CD4-positive, alpha-beta T cell (primary cell): ENCODE measurements at regions not wholly inside any gene's neighbourhood (a gene's known extent, or its start where the extent isn't known, plus 50 kb on each side); places are given as distances from the start of the nearest gene placed in this dataset.

ENCODE experiments used
- ATAC-seq: fragments of 200-7000 bp; cut with Tn5 transposase; one replicate; pipeline ENCODE4 v1.10.0; 2022; ENCODE audit warnings: mild to moderate bottlenecking; ENCODE audit not compliant: poor library complexity
- CTCF ChIA-PET: fragments of 350-600 bp; sonication (Branson Sonifier 250); formaldehyde crosslinking; loops from one replicate; lab custom pipeline; 2021; ENCODE audit warnings: antibody characterized with exemption, inconsistent platforms; lab: Charles Lee
- POLR2A ChIA-PET: fragments of 350-600 bp; sonication (Branson Sonifier 250); formaldehyde crosslinking; loops from one replicate; lab custom pipeline; 2021; ENCODE audit warnings: antibody characterized with exemption, inconsistent platforms; lab: Charles Lee
- DNase-seq, 14 experiments: peaks; one replicate each; pipeline ENCODE4 v3.0.0-alpha.2; 2013 to 2020; ENCODE audit warnings: mixed read lengths in 2 of 14
- H3K27ac ChIP-seq, 2 donors: one replicate each; pipeline versions ENCODE4 v1.5.1 to v1.7.0; 2013; ENCODE audit warnings: low read length in 2 of 2, low read depth in 1 of 2, mild to moderate bottlenecking in 1 of 2
- H3K27me3 ChIP-seq, 2 experiments: 1 replicate in 1 of 2; 2 replicates in 1 of 2; pipeline versions ENCODE4 v1.6.1 to v1.7.0; 2013; ENCODE audit warnings: low read length in 2 of 2, control low read depth in 1 of 2, mild to moderate bottlenecking in 1 of 2, moderate library complexity in 1 of 2; ENCODE audit not compliant: insufficient read depth in 2 of 2, control insufficient read depth in 1 of 2
- H3K36me3 ChIP-seq: one replicate; pipeline ENCODE4 v1.6.1; 2013; ENCODE audit warnings: low read length, control low read depth; ENCODE audit not compliant: insufficient read depth
- H3K4me1 ChIP-seq: one replicate; pipeline ENCODE4 v1.6.1; 2013; ENCODE audit warnings: low read length, control low read depth; ENCODE audit not compliant: insufficient read depth
- H3K4me3 ChIP-seq: one replicate; pipeline ENCODE4 v1.5.1; 2013; ENCODE audit warnings: mild to moderate bottlenecking, low read length, moderate library complexity
- H3K9me3 ChIP-seq, 2 experiments: 1 replicate in 1 of 2; 2 replicates in 1 of 2; pipeline versions ENCODE4 v1.6.1 to v1.7.0; 2013; ENCODE audit warnings: low read length in 2 of 2, mild to moderate bottlenecking in 2 of 2, control low read depth in 1 of 2, moderate library complexity in 1 of 2; ENCODE audit not compliant: control insufficient read depth in 1 of 2, insufficient read depth in 1 of 2
- H3K27ac Mint-ChIP-seq: one replicate; pipeline ENCODE4 v1.8.0; 2020; ENCODE audit warnings: mixed read lengths
- H3K27me3 Mint-ChIP-seq: one replicate; pipeline ENCODE4 v1.8.0; 2021; ENCODE audit warnings: mixed read lengths
- H3K36me3 Mint-ChIP-seq: one replicate; pipeline ENCODE4 v1.8.0; 2021; ENCODE audit warnings: low read depth, mixed read lengths
- H3K4me1 Mint-ChIP-seq: one replicate; pipeline ENCODE4 v1.8.0; 2021; ENCODE audit warnings: low read depth, mixed read lengths
- H3K4me3 Mint-ChIP-seq: one replicate; pipeline ENCODE4 v1.8.0; 2020; ENCODE audit warnings: mild to moderate bottlenecking, mixed read lengths
- H3K9me3 Mint-ChIP-seq: one replicate; pipeline ENCODE4 v1.8.0; 2020; ENCODE audit warnings: mixed read lengths
- CTCF ChIP-seq: fragments of 200-600 bp; IDR thresholded peaks from one replicate; pipeline ENCODE4 v1.8.0; 2022; ENCODE audit warnings: antibody characterized with exemption, mild to moderate bottlenecking
- intact Hi-C, 2 experiments: fragments of 100-400 bp; cut with DNase I in 1 of 2; cut with micrococcal nuclease in 1 of 2; formaldehyde crosslinking; loops; one replicate each; pipeline versions ENCODE4 v1.15.1 to v1.9.0; 2023 to 2025; cut with DNase I, micrococcal nuclease

- H3K36me3 ChIP-seq = no peaks in the 10 kb centered on the region
- no peaks in the 10 kb centered on the region for H3K4me1 Mint-ChIP-seq
- H3K4me3 ChIP-seq = no peak overlapping the region
- no peak overlapping the region for H3K27ac ChIP-seq
- ChIA-PET CTCF (no interaction called here), POLR2A (no interaction called here)
- TF ChIP-seq CTCF = no peak
- H3K27me3 ChIP-seq = no peaks in the 10 kb centered on the region
- no peaks in the 10 kb centered on the region for H3K9me3 Mint-ChIP-seq
- no peak overlapping the region for H3K4me3 Mint-ChIP-seq
- intact Hi-C loops = no loop called here
- peaks cover 0 to 11% of the 10 kb centered on the region in 2 experiments for H3K9me3 ChIP-seq
- ATAC-seq = no peak
- no peak overlapping the region for H3K27ac Mint-ChIP-seq
- peaks cover 4% of the 10 kb centered on the region for H3K27me3 Mint-ChIP-seq
- DNase-seq = no peak
- H3K36me3 Mint-ChIP-seq = no peaks in the 10 kb centered on the region
- H3K4me1 ChIP-seq = no peaks in the 10 kb centered on the region
Measured at GRCh38 chr22:47540011-47540410, 777.6 kb downstream of the TBC1D22A start.

- no peaks in the 10 kb centered on the region for H3K4me1 Mint-ChIP-seq
- no peak overlapping the region for H3K4me3 ChIP-seq
- ATAC-seq (no peak), DNase-seq (no peak)
- no peaks in the 10 kb centered on the region for H3K9me3 Mint-ChIP-seq
- H3K27me3 Mint-ChIP-seq = peaks cover 4% of the 10 kb centered on the region
- no peaks in the 10 kb centered on the region for H3K36me3 Mint-ChIP-seq
- intact Hi-C loops = no loop called here
- ChIA-PET CTCF (no interaction called here), POLR2A (no interaction called here)
- H3K9me3 ChIP-seq = peaks cover 0 to 17% of the 10 kb centered on the region in 2 experiments
- no peak overlapping the region for H3K4me3 Mint-ChIP-seq
- H3K27ac Mint-ChIP-seq = no peak overlapping the region
- H3K27me3 ChIP-seq = no peaks in the 10 kb centered on the region
- H3K27ac ChIP-seq = no peak overlapping the region
- no peak for TF ChIP-seq CTCF
- H3K36me3 ChIP-seq = no peaks in the 10 kb centered on the region
- no peaks in the 10 kb centered on the region for H3K4me1 ChIP-seq
Measured at GRCh38 chr22:47539374-47539773, 776.9 kb downstream of the TBC1D22A start.

- CTCF ChIA-PET = no interaction called here
- intact Hi-C loops = no loop called here
- no peak for TF ChIP-seq CTCF
- Mint-ChIP-seq H3K27ac (no peak overlapping the region), H3K9me3 (no peaks in the 10 kb centered on the region), H3K4me1 (no peaks in the 10 kb centered on the region), H3K4me3 (no peak overlapping the region), H3K27me3 (peaks cover 4% of the 10 kb centered on the region), H3K36me3 (no peaks in the 10 kb centered on the region)
- Histone ChIP-seq H3K36me3 (no peaks in the 10 kb centered on the region), H3K4me3 (no peak overlapping the region), H3K27ac (no peak overlapping the region), H3K27me3 (no peaks in the 10 kb centered on the region), H3K9me3 (peaks cover 0 to 17% of the 10 kb centered on the region in 2 experiments), H3K4me1 (no peaks in the 10 kb centered on the region)
- ATAC-seq = no peak
- DNase-seq = no peak
- POLR2A ChIA-PET = no interaction called here
Measured at GRCh38 chr22:47535681-47536080, 773.2 kb downstream of the TBC1D22A start.
